HG03442 (cell line): ENCODE measurements at regions not wholly inside any gene's neighbourhood (a gene's known extent, or its start where the extent isn't known, plus 50 kb on each side); places are given as distances from the start of the nearest gene placed in this dataset.

ENCODE experiments used
- ATAC-seq: cut with Tn5 transposase; IDR thresholded peaks from one replicate; pipeline ENCODE4 v1.9.1; 2021; ENCODE audit warnings: mild to moderate bottlenecking, moderate library complexity; ENCODE audit not compliant: unreplicated experiment

- ATAC-seq: no peak
Measured at GRCh38 chr10:8460626-8461025, 406.1 kb downstream of the GATA3 start.

GRCh38 chr10:8462565-8462964 lies 408.1 kb downstream of the GATA3 start:
- no peak for ATAC-seq

- ATAC-seq: no peak
Measured at GRCh38 chr10:8463853-8464252, 409.4 kb downstream of the GATA3 start.

GRCh38 chr10:8468477-8468876 lies 414.0 kb downstream of the GATA3 start:
- no peak for ATAC-seq

GRCh38 chr10:8473205-8473604 lies 418.7 kb downstream of the GATA3 start:
- ATAC-seq: no peak

GRCh38 chr10:8477300-8477699 lies 422.8 kb downstream of the GATA3 start:
- ATAC-seq: no peak

GRCh38 chr10:8481718-8482504 lies 427.4 kb downstream of the GATA3 start:
- no peak for ATAC-seq

- ATAC-seq: no peak
Measured at GRCh38 chr10:8485032-8485431, 430.5 kb downstream of the GATA3 start.

- ATAC-seq: no peak
Measured at GRCh38 chr10:8487346-8487745, 432.9 kb downstream of the GATA3 start.

GRCh38 chr10:8489232-8489631 lies 434.7 kb downstream of the GATA3 start:
- ATAC-seq: no peak

- ATAC-seq: no peak
Measured at GRCh38 chr10:8489823-8490222, 435.3 kb downstream of the GATA3 start.

GRCh38 chr10:8498290-8498689 lies 443.8 kb downstream of the GATA3 start:
- ATAC-seq: no peak

- ATAC-seq: no peak
Measured at GRCh38 chr10:8498881-8499280, 444.4 kb downstream of the GATA3 start.

- no peak for ATAC-seq
Measured at GRCh38 chr10:8499312-8499711, 444.8 kb downstream of the GATA3 start.

- no peak for ATAC-seq
Measured at GRCh38 chr10:8499752-8500390, 445.4 kb downstream of the GATA3 start.

- no peak for ATAC-seq
Measured at GRCh38 chr10:8502573-8502972, 448.1 kb downstream of the GATA3 start.

GRCh38 chr10:8504499-8504898 lies 450.0 kb downstream of the GATA3 start:
- no peak for ATAC-seq

GRCh38 chr10:8507156-8507555 lies 452.7 kb downstream of the GATA3 start:
- ATAC-seq: no peak

- no peak for ATAC-seq
Measured at GRCh38 chr10:8508882-8509281, 454.4 kb downstream of the GATA3 start.

GRCh38 chr10:8510471-8510870 lies 456.0 kb downstream of the GATA3 start:
- no peak for ATAC-seq

GRCh38 chr10:8511026-8511425 lies 456.5 kb downstream of the GATA3 start:
- no peak for ATAC-seq
